Activated CD4-positive, alpha-beta T cell treated with anti-CD3 and anti-CD28 coated beads, Interleukin-2, amount 10 ng/mL, durations not matched to agents 7 days and 5 days (primary cell): ENCODE measurements at regions not wholly inside any gene's neighbourhood (a gene's known extent, or its start where the extent isn't known, plus 50 kb on each side); places are given as distances from the start of the nearest gene placed in this dataset.

Experiments used
- CTCF ChIA-PET: fragments of 350-600 bp; sonication (Branson Sonifier 250); formaldehyde crosslinking; loops from one replicate; lab custom pipeline; 2021; ENCODE audit warnings: antibody characterized with exemption; lab: Charles Lee
- POLR2A ChIA-PET: fragments of 350-600 bp; sonication (Branson Sonifier 250); formaldehyde crosslinking; loops from one replicate; lab custom pipeline; 2021; ENCODE audit warnings: antibody characterized with exemption; lab: Charles Lee
- DNase-seq: peaks from one replicate; pipeline ENCODE4 v3.0.0-alpha.2; 2020
- H3K27ac Mint-ChIP-seq: one replicate; pipeline ENCODE4 v1.8.0; 2021; ENCODE audit warnings: mild to moderate bottlenecking, moderate library complexity, mixed read lengths
- H3K27me3 Mint-ChIP-seq: one replicate; pipeline ENCODE4 v1.8.0; 2021; ENCODE audit warnings: mixed read lengths
- H3K36me3 Mint-ChIP-seq: one replicate; pipeline ENCODE4 v1.8.0; 2021; ENCODE audit warnings: low read depth, mixed read lengths
- H3K4me1 Mint-ChIP-seq: one replicate; pipeline ENCODE4 v1.8.0; 2021; ENCODE audit warnings: mixed read lengths
- H3K4me3 Mint-ChIP-seq: one replicate; pipeline ENCODE4 v1.8.0; 2021; ENCODE audit warnings: mild to moderate bottlenecking, moderate library complexity, mixed read lengths
- H3K9me3 Mint-ChIP-seq: one replicate; pipeline ENCODE4 v1.8.0; 2021; ENCODE audit warnings: mixed read lengths

DNA sequence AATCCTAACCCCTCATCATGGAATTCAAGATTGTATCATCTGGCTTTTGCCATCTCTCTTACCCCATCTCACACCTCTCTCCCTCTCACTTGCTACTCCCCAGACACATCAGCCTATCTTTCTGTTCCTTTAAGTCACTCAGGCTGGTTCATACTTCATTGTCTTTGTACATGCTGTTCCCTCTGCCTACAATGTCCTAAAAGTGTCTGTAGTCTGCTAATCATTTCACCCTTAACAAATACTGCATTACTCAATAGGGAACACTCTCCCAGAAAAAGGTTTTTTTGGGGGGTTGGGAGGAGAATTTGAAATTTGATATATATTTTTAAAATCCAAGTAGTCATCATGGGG lies 146.2 kb upstream of the KLF7 start:
- Mint-ChIP-seq H3K27ac (no peak overlapping the region), H3K4me3 (no peak overlapping the region), H3K4me1 (peaks cover 27% of the 10 kb centered on the region), H3K27me3 (no peaks in the 10 kb centered on the region), H3K9me3 (peaks cover 2% of the 10 kb centered on the region), H3K36me3 (no peaks in the 10 kb centered on the region)
- POLR2A ChIA-PET, result no interaction called here
- DNase-seq, result no peak
- CTCF ChIA-PET, result no interaction called here

DNA sequence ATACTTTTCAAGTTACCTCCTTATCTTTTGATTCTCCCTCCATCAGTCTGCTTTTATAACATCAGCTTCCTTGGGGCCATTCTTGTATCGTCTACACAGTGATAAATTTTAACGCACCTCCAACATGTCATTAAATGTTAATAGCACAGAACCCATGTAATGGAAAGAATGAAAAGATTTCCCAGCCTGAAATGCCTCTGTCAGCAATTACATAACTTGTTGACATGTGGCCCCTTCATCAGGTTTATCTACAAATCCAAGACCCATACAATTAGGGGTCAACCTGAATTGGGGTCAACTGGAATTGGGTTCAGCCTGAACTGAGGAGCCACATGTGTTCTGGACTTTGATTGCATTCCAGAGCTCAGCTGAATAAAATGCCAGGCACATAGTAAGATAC lies 148.2 kb upstream of the KLF7 start:
- Mint-ChIP-seq H3K4me1 (peaks cover 24% of the 10 kb centered on the region), H3K9me3 (no peaks in the 10 kb centered on the region), H3K27ac (no peak overlapping the region), H3K36me3 (no peaks in the 10 kb centered on the region), H3K4me3 (no peak overlapping the region), H3K27me3 (no peaks in the 10 kb centered on the region)
- no peak for DNase-seq
- POLR2A ChIA-PET, result no interaction called here
- CTCF ChIA-PET, result interaction anchor here (1.2 to 1.3 kb wide), 2 partner anchors 10 to 12 kb away, joined by 3 to 4 read pairs; no protein-coding TSS in a partner anchor

DNA sequence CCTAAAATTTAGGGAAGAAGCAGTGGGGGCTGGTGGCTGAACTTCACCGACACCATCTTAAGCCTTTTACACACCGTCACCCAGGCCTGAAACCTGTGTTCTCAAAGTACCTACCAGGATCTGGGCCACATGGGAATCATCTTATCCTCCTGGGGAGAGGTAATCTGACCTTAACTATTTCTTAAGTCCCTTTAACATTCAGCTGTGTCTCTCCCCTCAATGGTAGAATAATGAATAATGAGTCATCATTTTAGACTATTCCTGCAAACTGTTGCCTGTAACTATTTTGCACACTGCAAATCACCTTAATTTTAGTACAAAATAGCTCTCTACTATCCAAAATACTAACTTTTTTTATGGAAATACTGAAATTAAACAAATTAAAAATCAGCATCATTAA lies 149.4 kb upstream of the KLF7 start:
- H3K27me3 Mint-ChIP-seq, result no peaks in the 10 kb centered on the region

DNA sequence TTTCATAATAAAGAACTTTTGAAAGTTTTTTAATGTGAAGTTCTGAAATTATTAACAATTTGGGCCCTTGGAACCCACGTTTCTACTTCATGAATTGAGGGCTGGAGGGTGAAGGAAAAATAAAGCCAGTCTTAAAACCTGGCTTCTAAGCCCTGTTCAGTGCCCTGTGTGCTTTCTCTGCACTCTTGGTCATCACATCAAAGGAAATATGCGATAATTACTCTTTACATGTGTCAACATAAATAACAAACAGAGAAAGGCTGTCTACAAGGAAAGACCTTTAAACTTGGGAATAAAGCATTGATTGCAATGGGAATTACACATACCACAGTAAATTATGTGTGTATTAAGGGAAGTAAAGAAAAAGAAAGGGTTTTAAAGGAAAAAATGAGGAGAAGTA lies 150.7 kb upstream of the KLF7 start:
- Mint-ChIP-seq H3K27me3 (no peaks in the 10 kb centered on the region), H3K4me3 (no peak overlapping the region), H3K9me3 (no peaks in the 10 kb centered on the region), H3K4me1 (peaks cover 16% of the 10 kb centered on the region), H3K27ac (no peak overlapping the region), H3K36me3 (no peaks in the 10 kb centered on the region)
- no peak for DNase-seq
- CTCF ChIA-PET, result interaction anchor here (0.6 to 2.4 kb wide), 2 partner anchors 13 to 85 kb away, joined by 3 to 9 read pairs; no protein-coding TSS in a partner anchor
- POLR2A ChIA-PET, result no interaction called here

More for the DNA sequence above, 149.4 kb upstream of the KLF7 start:
- CTCF ChIA-PET, result interaction anchor here (2.4 kb wide), 1 partner anchor 14 kb away, joined by 9 read pairs; no protein-coding TSS in a partner anchor
- H3K9me3 Mint-ChIP-seq, result no peaks in the 10 kb centered on the region
- POLR2A ChIA-PET, result no interaction called here
- no peak for DNase-seq
- no peak overlapping the region for H3K27ac Mint-ChIP-seq
- peaks cover 21% of the 10 kb centered on the region for H3K4me1 Mint-ChIP-seq
- no peaks in the 10 kb centered on the region for H3K36me3 Mint-ChIP-seq
- H3K4me3 Mint-ChIP-seq, result no peak overlapping the region

DNA sequence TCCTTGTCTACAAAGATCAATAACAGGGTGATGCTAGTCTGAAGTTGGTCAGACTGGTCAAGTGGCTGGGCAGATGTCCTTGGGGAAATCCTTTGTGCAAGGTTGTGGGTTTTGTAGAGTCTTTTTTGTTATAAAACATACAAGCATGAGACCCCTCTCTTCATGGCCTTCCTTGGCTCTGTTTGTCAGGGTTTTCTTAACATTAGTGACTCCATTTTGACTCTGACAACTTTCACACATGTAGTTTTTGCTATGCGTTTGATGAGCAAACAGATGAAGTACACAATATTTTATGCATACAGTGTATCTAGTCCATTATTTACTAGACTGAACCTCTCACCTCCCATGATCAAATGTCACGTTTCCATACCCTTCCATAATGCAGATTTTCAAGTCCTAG lies 151.2 kb upstream of the KLF7 start:
- Mint-ChIP-seq H3K27ac (no peak overlapping the region), H3K27me3 (no peaks in the 10 kb centered on the region), H3K4me3 (no peak overlapping the region), H3K4me1 (peaks cover 13% of the 10 kb centered on the region), H3K9me3 (no peaks in the 10 kb centered on the region), H3K36me3 (no peaks in the 10 kb centered on the region)
- no peak for DNase-seq
- POLR2A ChIA-PET, result no interaction called here
- CTCF ChIA-PET, result interaction anchor here (0.6 to 2.4 kb wide), 2 partner anchors 12 to 86 kb away, joined by 3 to 9 read pairs; no protein-coding TSS in a partner anchor

DNA sequence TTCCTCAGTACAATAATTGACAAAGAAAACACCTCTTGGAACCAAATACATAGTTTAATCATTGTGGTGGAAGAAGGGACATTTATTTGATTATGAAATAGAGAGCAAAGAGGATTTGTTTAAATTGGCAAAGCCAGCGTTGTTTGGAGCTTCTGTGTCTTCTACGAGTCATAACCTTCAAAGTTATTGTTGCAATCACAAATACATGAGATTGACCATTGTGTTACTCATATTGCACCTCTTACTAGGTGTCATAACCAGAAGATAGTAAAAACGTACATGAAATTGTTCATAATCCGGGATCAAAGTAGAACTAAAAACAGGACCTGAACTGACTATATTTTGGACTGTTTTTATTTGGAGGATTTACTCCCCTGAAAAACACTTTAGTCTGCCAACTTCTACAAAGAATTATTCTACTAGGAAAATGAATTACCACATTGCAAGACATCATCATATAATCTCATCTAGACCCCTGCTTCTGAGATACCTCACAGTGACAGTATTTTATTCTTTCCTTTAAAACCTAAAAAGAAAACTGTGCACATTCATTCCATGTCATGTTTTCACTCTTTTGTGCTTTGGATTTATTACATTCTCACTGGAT lies 151.7 kb upstream of the KLF7 start:
- DNase-seq, result no peak
- no peaks in the 10 kb centered on the region for H3K27me3 Mint-ChIP-seq
- no peaks in the 10 kb centered on the region for H3K36me3 Mint-ChIP-seq
- no peaks in the 10 kb centered on the region for H3K9me3 Mint-ChIP-seq
- CTCF ChIA-PET, result no interaction called here
- H3K4me3 Mint-ChIP-seq, result no peak overlapping the region
- POLR2A ChIA-PET, result no interaction called here
- H3K27ac Mint-ChIP-seq, result no peak overlapping the region
- H3K4me1 Mint-ChIP-seq, result peaks cover 10% of the 10 kb centered on the region

DNA sequence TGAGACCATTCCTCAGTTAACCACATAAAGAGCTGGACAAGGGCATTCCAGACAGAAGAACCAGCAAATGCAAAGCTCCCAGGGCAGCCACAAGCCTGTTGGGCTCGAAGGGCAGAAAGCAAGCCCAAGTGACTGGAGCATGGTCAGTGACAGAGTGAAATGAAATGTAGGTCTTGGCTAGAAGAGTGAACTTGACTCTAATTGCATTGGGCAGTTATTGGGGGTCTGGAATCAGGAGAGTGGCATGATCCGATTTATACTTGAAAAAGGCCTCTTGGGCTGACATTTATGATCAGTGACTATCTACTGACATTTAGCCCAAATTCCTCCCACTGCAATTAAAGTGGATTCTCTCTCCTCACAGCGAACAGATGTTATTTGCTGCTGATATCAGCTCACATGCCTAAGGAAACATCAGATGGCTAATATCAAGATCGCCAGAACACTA lies 152.5 kb upstream of the KLF7 start:
- Mint-ChIP-seq H3K9me3 (no peaks in the 10 kb centered on the region), H3K4me1 (peaks cover 9% of the 10 kb centered on the region), H3K27me3 (no peaks in the 10 kb centered on the region), H3K36me3 (no peaks in the 10 kb centered on the region), H3K27ac (no peak overlapping the region), H3K4me3 (no peak overlapping the region)
- CTCF ChIA-PET, result no interaction called here
- POLR2A ChIA-PET, result no interaction called here
- DNase-seq, result no peak

DNA sequence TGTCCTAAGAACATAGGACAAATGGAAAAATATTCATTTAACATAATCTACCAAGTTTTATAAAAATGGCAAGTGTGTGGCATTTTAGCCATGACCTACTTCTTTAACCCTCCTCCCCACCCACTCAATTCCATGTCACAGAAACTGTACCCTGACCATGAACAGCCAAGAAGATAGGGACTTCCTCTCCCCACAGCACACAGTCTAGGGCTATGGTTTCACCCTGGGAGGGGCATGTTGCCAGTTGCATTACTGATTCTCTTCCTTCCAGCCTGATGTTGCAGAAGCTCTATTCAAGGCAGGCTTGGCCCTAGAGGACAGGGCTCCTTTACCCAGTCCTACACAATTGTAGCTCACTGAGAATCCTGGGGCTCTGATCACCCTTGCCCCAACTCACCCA lies 153.6 kb upstream of the KLF7 start:
- Mint-ChIP-seq H3K9me3 (no peaks in the 10 kb centered on the region), H3K36me3 (no peaks in the 10 kb centered on the region), H3K4me3 (no peak overlapping the region), H3K4me1 (peaks cover 9% of the 10 kb centered on the region), H3K27me3 (no peaks in the 10 kb centered on the region), H3K27ac (no peak overlapping the region)
- no peak for DNase-seq
- POLR2A ChIA-PET, result no interaction called here
- CTCF ChIA-PET, result interaction anchor here (1.2 kb wide), 1 partner anchor 14 kb away, joined by 3 read pairs; no protein-coding TSS in a partner anchor

DNA sequence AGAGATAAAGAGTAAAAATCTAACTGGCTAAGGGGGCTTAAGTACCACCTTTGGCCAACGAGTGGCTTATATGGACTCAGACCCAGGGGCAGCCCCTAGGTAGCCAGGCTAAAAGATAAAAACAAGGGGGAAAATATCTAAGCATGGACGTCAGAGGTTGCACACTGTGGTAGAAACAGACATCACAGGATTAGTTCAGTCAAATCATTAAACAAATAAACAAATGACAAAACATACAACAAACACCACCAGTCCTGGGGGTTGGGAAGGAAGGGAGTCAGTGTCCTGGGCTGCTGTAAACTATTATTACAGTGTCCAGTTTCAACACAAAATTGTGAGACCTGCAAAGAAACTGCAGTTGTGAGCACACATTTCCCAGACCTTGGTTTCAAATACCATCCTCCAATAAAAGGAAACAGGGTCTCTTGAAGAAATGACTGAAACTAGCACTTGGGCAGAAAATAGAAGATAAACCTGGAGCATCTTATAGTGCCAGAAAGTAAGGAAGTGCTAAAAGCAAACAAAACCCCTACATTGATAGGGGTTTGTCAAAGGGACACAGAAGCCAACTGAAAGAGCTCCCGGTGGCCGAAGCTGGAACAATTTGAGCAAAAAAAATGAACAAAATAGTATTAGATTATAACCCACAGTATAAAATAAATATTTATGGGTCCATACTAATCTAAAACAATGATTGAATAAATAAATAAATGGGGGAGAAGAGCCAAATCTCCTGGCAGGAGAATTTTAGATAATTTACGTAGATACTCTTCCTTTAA lies 154.8 kb upstream of the KLF7 start:
- H3K4me1 Mint-ChIP-seq, result peaks cover 9% of the 10 kb centered on the region
- H3K36me3 Mint-ChIP-seq, result no peaks in the 10 kb centered on the region
- DNase-seq, result no peak
- no peak overlapping the region for H3K4me3 Mint-ChIP-seq
- no peaks in the 10 kb centered on the region for H3K9me3 Mint-ChIP-seq
- H3K27me3 Mint-ChIP-seq, result no peaks in the 10 kb centered on the region
- CTCF ChIA-PET, result interaction anchor here (1.0 to 1.6 kb wide), 3 partner anchors 10 to 28 kb away, joined by 3 to 5 read pairs (median 5); no protein-coding TSS in a partner anchor
- POLR2A ChIA-PET, result no interaction called here
- H3K27ac Mint-ChIP-seq, result no peak overlapping the region

DNA sequence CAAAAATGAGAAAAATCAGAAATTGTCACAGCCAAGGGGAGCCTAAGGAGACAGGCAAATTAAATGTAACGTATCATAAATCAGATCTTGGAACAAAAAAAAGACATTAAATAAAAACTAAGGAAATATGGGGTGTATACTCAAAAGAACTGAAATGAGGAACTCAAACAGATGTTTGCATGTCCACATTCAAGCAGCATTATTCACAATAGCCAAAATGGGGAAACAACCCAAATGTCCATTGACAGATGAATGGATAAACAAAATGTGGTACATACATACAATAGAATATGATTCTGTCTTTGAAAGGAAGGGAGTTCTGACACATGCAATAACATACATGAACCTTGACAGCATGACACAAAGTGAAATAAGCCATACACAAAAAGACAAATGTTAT lies 155.8 kb upstream of the KLF7 start:
- H3K9me3 Mint-ChIP-seq, result no peaks in the 10 kb centered on the region
- no peak overlapping the region for H3K4me3 Mint-ChIP-seq

DNA sequence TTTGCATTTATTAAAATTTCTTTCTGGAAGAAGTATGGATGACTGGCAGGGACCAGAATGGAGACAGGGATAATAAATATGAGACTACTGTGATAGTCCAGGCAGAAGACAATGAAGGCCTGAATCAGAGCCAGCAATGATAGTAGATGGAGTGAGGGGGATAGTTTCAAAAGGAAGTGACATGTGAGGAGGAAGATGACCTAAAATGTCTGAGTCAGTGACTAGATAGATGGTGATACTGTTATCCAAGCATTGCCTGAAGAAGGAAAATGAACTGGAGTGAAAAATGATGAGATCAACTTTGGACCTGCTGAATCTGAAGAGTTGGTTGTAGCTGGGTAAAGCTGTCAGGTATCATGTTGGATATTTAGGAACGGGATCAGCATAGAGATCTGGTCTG lies 158.3 kb upstream of the KLF7 start:
- H3K36me3 Mint-ChIP-seq, result no peaks in the 10 kb centered on the region
- peaks cover 11% of the 10 kb centered on the region for H3K4me1 Mint-ChIP-seq
- ChIA-PET CTCF (interaction anchor here (1.1 kb wide), 1 partner anchor 10 kb away, joined by 4 read pairs; no protein-coding TSS in a partner anchor), POLR2A (no interaction called here)
- no peak overlapping the region for H3K27ac Mint-ChIP-seq
- H3K27me3 Mint-ChIP-seq, result no peaks in the 10 kb centered on the region
- DNase-seq, result no peak
- H3K4me3 Mint-ChIP-seq, result no peak overlapping the region
- H3K9me3 Mint-ChIP-seq, result no peaks in the 10 kb centered on the region

More for the DNA sequence above, 155.8 kb upstream of the KLF7 start:
- Mint-ChIP-seq H3K27ac (no peak overlapping the region), H3K36me3 (no peaks in the 10 kb centered on the region), H3K27me3 (no peaks in the 10 kb centered on the region), H3K4me1 (peaks cover 9% of the 10 kb centered on the region)
- no peak for DNase-seq
- ChIA-PET POLR2A (no interaction called here), CTCF (no interaction called here)

DNA sequence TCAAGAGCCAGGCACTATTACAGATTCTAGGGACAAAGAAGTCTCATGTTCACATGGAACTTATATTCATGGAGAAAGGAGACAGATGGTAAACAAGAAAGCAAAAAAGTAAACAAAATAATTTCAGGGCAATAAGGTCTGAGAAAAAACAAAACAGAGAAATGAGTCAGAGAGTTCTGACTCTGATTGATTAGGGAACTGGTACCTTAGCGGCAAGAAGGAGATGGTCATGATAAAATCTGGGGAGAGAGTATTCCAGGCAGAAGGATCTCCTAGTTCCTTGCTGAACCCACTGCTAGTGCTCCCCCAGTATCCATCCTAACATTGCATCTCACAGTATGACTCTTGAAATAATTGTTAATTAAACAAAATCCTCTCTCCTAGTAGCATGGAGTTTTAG lies 161.8 kb upstream of the KLF7 start:
- DNase-seq, result no peak
- ChIA-PET CTCF (no interaction called here), POLR2A (no interaction called here)
- H3K36me3 Mint-ChIP-seq, result no peaks in the 10 kb centered on the region
- no peak overlapping the region for H3K4me3 Mint-ChIP-seq
- H3K27me3 Mint-ChIP-seq, result no peaks in the 10 kb centered on the region
- peaks cover 39% of the 10 kb centered on the region for H3K4me1 Mint-ChIP-seq
- no peak overlapping the region for H3K27ac Mint-ChIP-seq
- H3K9me3 Mint-ChIP-seq, result no peaks in the 10 kb centered on the region

DNA sequence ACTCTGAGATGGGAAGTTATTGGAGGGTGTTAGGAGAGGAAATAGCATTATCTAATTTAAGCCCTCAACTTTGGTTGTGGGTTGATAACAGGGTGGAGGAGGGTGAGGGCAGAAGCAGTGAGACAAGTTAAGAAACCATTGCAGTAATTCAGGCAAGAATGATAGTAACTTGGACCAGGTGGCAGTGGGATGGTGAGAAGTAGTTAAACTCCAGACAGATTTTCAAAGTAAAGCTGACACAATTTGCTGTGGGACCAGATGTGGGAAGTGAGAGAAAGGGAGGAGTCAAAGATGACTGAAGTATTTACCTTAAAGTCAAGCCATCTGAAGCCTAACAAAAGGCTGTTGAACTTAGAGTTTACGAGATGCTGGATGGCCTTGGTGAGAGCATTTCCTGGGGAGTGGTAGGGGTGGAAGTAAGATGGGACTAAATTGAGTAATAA lies 163.2 kb upstream of the KLF7 start:
- H3K27me3 Mint-ChIP-seq, result no peaks in the 10 kb centered on the region
- peaks cover 53% of the 10 kb centered on the region for H3K4me1 Mint-ChIP-seq
- no peak overlapping the region for H3K27ac Mint-ChIP-seq
- H3K4me3 Mint-ChIP-seq, result no peak overlapping the region
- ChIA-PET POLR2A (no interaction called here), CTCF (interaction anchor here (2.3 kb wide), 1 partner anchor 13 kb away, joined by 9 read pairs; no protein-coding TSS in a partner anchor)
- no peaks in the 10 kb centered on the region for H3K36me3 Mint-ChIP-seq
- no peaks in the 10 kb centered on the region for H3K9me3 Mint-ChIP-seq
- DNase-seq, result no peak
